GM12872 (cell line): ENCODE measurements at regions not wholly inside any gene's neighbourhood (a gene's known extent, or its start where the extent isn't known, plus 50 kb on each side); places are given as distances from the start of the nearest gene placed in this dataset.

Source experiments
- CTCF ChIP-seq: IDR thresholded peaks from 3 replicates; pipeline ENCODE4 v1.5.1; 2011; ENCODE audit warnings: low read depth, mild to moderate bottlenecking, low read length, moderate library complexity; ENCODE audit not compliant: insufficient read depth

GRCh38 chr10:3016016-3016415 lies 51.3 kb upstream of the PFKP start:
- no peak for TF ChIP-seq CTCF

GRCh38 chr10:3014968-3015367 lies 52.4 kb upstream of the PFKP start:
- TF ChIP-seq CTCF: no peak

- no peak for TF ChIP-seq CTCF
Observed at GRCh38 chr10:3012223-3012622, 55.1 kb upstream of the PFKP start.

GRCh38 chr10:3010816-3011460 lies 56.4 kb upstream of the PFKP start:
- no peak for TF ChIP-seq CTCF

- TF ChIP-seq CTCF: no peak
Observed at GRCh38 chr10:3010334-3010733, 57.0 kb upstream of the PFKP start.

GRCh38 chr10:3009341-3009740 lies 58.0 kb upstream of the PFKP start:
- TF ChIP-seq CTCF: no peak

- no peak for TF ChIP-seq CTCF
Observed at GRCh38 chr10:3008518-3009195, 58.7 kb upstream of the PFKP start.
